Upper lobe of left lung (tissue), 6 donors: ENCODE measurements at regions not wholly inside any gene's neighbourhood (a gene's known extent, or its start where the extent isn't known, plus 50 kb on each side); places are given as distances from the start of the nearest gene placed in this dataset.

Experiments used
- ATAC-seq, 2 donors: fragments of 200-7000 bp; cut with Tn5 transposase; one replicate each; pipeline ENCODE4 v1.9.1; 2022; ENCODE audit warnings: mild to moderate bottlenecking in 2 of 2, moderate library complexity in 2 of 2; ENCODE audit not compliant: low FRiP score in 2 of 2
- DNase-seq, 2 donors: peaks; one replicate each; pipeline ENCODE4 v3.0.0-alpha.2; 2019 to 2020
- H3K27ac ChIP-seq, 4 donors: fragments of 200-600 bp; sonication (generic); one replicate each; pipeline ENCODE4 v1.5.1; 2016 to 2019
- H3K27me3 ChIP-seq, 4 donors: fragments of 200-600 bp; sonication (generic); one replicate each; pipeline ENCODE4 v1.5.1; 2017 to 2019
- H3K36me3 ChIP-seq, 4 donors: fragments of 200-600 bp; sonication (generic); one replicate each; pipeline ENCODE4 v1.5.1; 2016 to 2019
- H3K4me1 ChIP-seq, 4 donors: fragments of 200-600 bp; sonication (generic); one replicate each; pipeline ENCODE4 v1.5.1; 2018 to 2019
- H3K4me3 ChIP-seq, 4 donors: fragments of 200-600 bp; sonication (generic); one replicate each; pipeline ENCODE4 v1.5.1; 2017 to 2019; ENCODE audit warnings: mild to moderate bottlenecking in 2 of 4, moderate library complexity in 1 of 4
- H3K9me3 ChIP-seq, 4 donors: fragments of 200-600 bp; sonication (generic); one replicate each; pipeline ENCODE4 v1.5.1; 2018 to 2019
- CTCF ChIP-seq, 6 experiments: fragments of 450-650 bp in 4 of 6; fragments of 200-600 bp in 2 of 6; sonication (generic) in 2 of 6; IDR thresholded peaks; one replicate each; pipeline ENCODE4 v1.5.1; 2016 to 2019; ENCODE audit warnings: antibody characterized with exemption in 6 of 6
- EP300 ChIP-seq, 4 donors: sonication (generic); formaldehyde crosslinking; IDR thresholded peaks; one replicate each; pipeline ENCODE4 v1.5.1; 2017; ENCODE audit warnings: antibody characterized with exemption in 4 of 4, control low read depth in 2 of 4
- POLR2A ChIP-seq, 4 donors: fragments of 450-650 bp; IDR thresholded peaks; one replicate each; pipeline ENCODE4 v1.5.1; 2016 to 2017; ENCODE audit warnings: antibody characterized with exemption in 4 of 4, mild to moderate bottlenecking in 2 of 4
- POLR2AphosphoS5 ChIP-seq, 2 donors: sonication (generic); formaldehyde crosslinking; IDR thresholded peaks; one replicate each; pipeline ENCODE4 v1.5.1; 2017; ENCODE audit warnings: antibody characterized with exemption in 2 of 2
- WGBS, 2 donors: methylation state at CpG; one replicate each; pipeline ENCODE4 v1.1.5; 2017 to 2018; 5-methylcytosine and 5-hydroxymethylcytosine counted together
- donor health status: DM: no; HTN: no; CAD: no; lungs with moderate emphysema.
- donor health status: DM: no; HTN: yes; CAD: no; lungs with severe emphysema.

- Histone ChIP-seq H3K27ac (no peak overlapping the region), H3K4me1 (no peaks in the 10 kb centered on the region), H3K27me3 (no peaks in the 10 kb centered on the region), H3K36me3 (no peaks in the 10 kb centered on the region), H3K9me3 (no peaks in the 10 kb centered on the region), H3K4me3 (no peak overlapping the region)
- TF ChIP-seq POLR2AphosphoS5 (IDR thresholded peaks at IDR 0.05) (no peak), CTCF (IDR thresholded peaks at IDR 0.05) (no peak), POLR2A (IDR thresholded peaks at IDR 0.05) (no peak), EP300 (IDR thresholded peaks at IDR 0.05) (no peak)
- ATAC-seq (no peak), DNase-seq (no peak)
- WGBS, 2 donors = 81 to 89% methylated on average over 2 of the region's 2 CpGs
Observed at GRCh38 chr10:1961989-1962388, 224.7 kb upstream of the ADARB2 start.

GRCh38 chr10:1960982-1961381, 223.7 kb upstream of the ADARB2 start:
- no peaks in the 10 kb centered on the region for H3K4me1 ChIP-seq
- H3K4me3 ChIP-seq = no peak overlapping the region
- TF ChIP-seq EP300 (IDR thresholded peaks at IDR 0.05) (no peak), CTCF (IDR thresholded peaks at IDR 0.05) (no peak), POLR2AphosphoS5 (IDR thresholded peaks at IDR 0.05) (no peak), POLR2A (IDR thresholded peaks at IDR 0.05) (no peak)
- ATAC-seq (no peak), DNase-seq (no peak)
- H3K27ac ChIP-seq = no peak overlapping the region
- WGBS, 2 donors = 84 to 87% methylated on average over 2 of the region's 2 CpGs
- H3K27me3 ChIP-seq = no peaks in the 10 kb centered on the region
- no peaks in the 10 kb centered on the region for H3K36me3 ChIP-seq
- no peaks in the 10 kb centered on the region for H3K9me3 ChIP-seq

GRCh38 chr10:1957057-1957456, 219.7 kb upstream of the ADARB2 start:
- no peaks in the 10 kb centered on the region for H3K27me3 ChIP-seq
- ATAC-seq (no peak), DNase-seq (no peak)
- H3K4me3 ChIP-seq = no peak overlapping the region
- H3K36me3 ChIP-seq = no peaks in the 10 kb centered on the region
- H3K27ac ChIP-seq = no peak overlapping the region
- no peaks in the 10 kb centered on the region for H3K9me3 ChIP-seq
- 45 to 54% methylated on average over 4 of the region's 4 CpGs for WGBS, 2 donors
- no peaks in the 10 kb centered on the region for H3K4me1 ChIP-seq
- TF ChIP-seq POLR2A (IDR thresholded peaks at IDR 0.05) (no peak), CTCF (IDR thresholded peaks at IDR 0.05) (no peak), EP300 (IDR thresholded peaks at IDR 0.05) (no peak), POLR2AphosphoS5 (IDR thresholded peaks at IDR 0.05) (no peak)

GRCh38 chr10:1954300-1954699, 217.0 kb upstream of the ADARB2 start:
- H3K27ac ChIP-seq = no peak overlapping the region
- H3K36me3 ChIP-seq = no peaks in the 10 kb centered on the region
- no peaks in the 10 kb centered on the region for H3K4me1 ChIP-seq
- H3K27me3 ChIP-seq = no peaks in the 10 kb centered on the region
- WGBS, 2 donors = 33 to 39% methylated on average over 3 of the region's 3 CpGs
- no peak for DNase-seq
- no peaks in the 10 kb centered on the region for H3K9me3 ChIP-seq
- no peak for ATAC-seq
- H3K4me3 ChIP-seq = no peak overlapping the region
- no peak for TF ChIP-seq CTCF (IDR thresholded peaks at IDR 0.05)
- TF ChIP-seq POLR2AphosphoS5 (IDR thresholded peaks at IDR 0.05) = no peak
- TF ChIP-seq POLR2A (IDR thresholded peaks at IDR 0.05) = no peak
- no peak for TF ChIP-seq EP300 (IDR thresholded peaks at IDR 0.05)
